WTC11 (cell line): ENCODE measurements at regions not wholly inside any gene's neighbourhood (a gene's known extent, or its start where the extent isn't known, plus 50 kb on each side); places are given as distances from the start of the nearest gene placed in this dataset.

ENCODE experiments used
- ATAC-seq: fragments of 200-7000 bp; cut with Tn5 transposase; 2 replicates; pipeline ENCODE4 v1.10.0; 2021; ENCODE audit warnings: mild to moderate bottlenecking, moderate library complexity
- CTCF ChIA-PET: fragments of 300-600 bp; sonication (Branson Sonifier 250); formaldehyde crosslinking; loops from one replicate; lab custom pipeline; 2021; ENCODE audit warnings: antibody characterized with exemption; lab: Charles Lee
- POLR2A ChIA-PET: fragments of 350-600 bp; sonication (Branson Sonifier 250); formaldehyde crosslinking; loops from one replicate; lab custom pipeline; 2021; ENCODE audit warnings: antibody characterized with exemption; lab: Charles Lee
- DNase-seq: peaks from one replicate; pipeline ENCODE4 v3.0.0; 2021; ENCODE audit warnings: low spot score
- H3K27ac Mint-ChIP-seq: 2 replicates; pipeline ENCODE4 v1.8.0; 2021; ENCODE audit warnings: mixed read lengths
- H3K27me3 Mint-ChIP-seq: 2 replicates; pipeline ENCODE4 v1.8.0; 2021; ENCODE audit warnings: low read depth, mild to moderate bottlenecking, moderate library complexity, mixed read lengths
- H3K36me3 Mint-ChIP-seq: 2 replicates; pipeline ENCODE4 v1.8.0; 2021; ENCODE audit warnings: mixed read lengths
- H3K4me1 Mint-ChIP-seq: 2 replicates; pipeline ENCODE4 v1.8.0; 2022; ENCODE audit warnings: mixed read lengths
- H3K4me3 Mint-ChIP-seq: 2 replicates; pipeline ENCODE4 v1.8.0; 2021; ENCODE audit warnings: mild to moderate bottlenecking, moderate library complexity, mixed read lengths
- H3K9me3 Mint-ChIP-seq: 2 replicates; pipeline ENCODE4 v1.8.0; 2021; ENCODE audit warnings: mixed read lengths
- AFF4 ChIP-seq: sonication (generic); formaldehyde crosslinking; IDR thresholded peaks from 2 replicates; pipeline ENCODE4 v1.8.1; 2023; ENCODE audit warnings: mild to moderate bottlenecking, missing genetic modification reagents, borderline replicate concordance
- ARID4B ChIP-seq: sonication (generic); formaldehyde crosslinking; IDR thresholded peaks from 2 replicates; pipeline ENCODE4 v1.8.0; 2023; ENCODE audit warnings: missing genetic modification reagents, mild to moderate bottlenecking, borderline replicate concordance
- ATF6 ChIP-seq: sonication (generic); formaldehyde crosslinking; IDR thresholded peaks from 2 replicates; pipeline ENCODE4 v1.8.1; 2023; ENCODE audit warnings: mild to moderate bottlenecking, missing genetic modification reagents
- CDX4 ChIP-seq: fragments of 250-450 bp; sonication (Bioruptor Pico); IDR thresholded peaks from 2 replicates; pipeline ENCODE4 v1.9.0; 2021; ENCODE audit warnings: moderate library complexity, mild to moderate bottlenecking, inconsistent platforms, borderline replicate concordance
- CREB1 ChIP-seq: sonication (generic); formaldehyde crosslinking; IDR thresholded peaks from 2 replicates; pipeline ENCODE4 v1.8.0; 2023; ENCODE audit warnings: mild to moderate bottlenecking, missing genetic modification reagents
- CREM ChIP-seq: sonication (generic); formaldehyde crosslinking; IDR thresholded peaks from 2 replicates; pipeline ENCODE4 v1.8.1; 2022; ENCODE audit warnings: mild to moderate bottlenecking, missing genetic modification reagents, moderate library complexity
- ELF4 ChIP-seq: sonication (generic); formaldehyde crosslinking; IDR thresholded peaks from 2 replicates; pipeline ENCODE4 v1.8.1; 2022; ENCODE audit warnings: low read depth, mild to moderate bottlenecking, moderate library complexity, missing genetic modification reagents
- ETV6 ChIP-seq: sonication (generic); formaldehyde crosslinking; IDR thresholded peaks from 2 replicates; pipeline ENCODE4 v1.8.1; 2022; ENCODE audit warnings: mild to moderate bottlenecking, missing genetic modification reagents
- HMGA2 ChIP-seq: fragments of 250-450 bp; sonication (Bioruptor Pico); IDR thresholded peaks from 2 replicates; pipeline ENCODE4 v1.4.0; 2021; ENCODE audit warnings: mild to moderate bottlenecking, moderate library complexity
- IRF2 ChIP-seq: sonication (generic); formaldehyde crosslinking; IDR thresholded peaks from 2 replicates; pipeline ENCODE4 v1.8.0; 2022; ENCODE audit warnings: low read depth, missing genetic modification reagents, borderline replicate concordance
- MAX ChIP-seq: sonication (generic); formaldehyde crosslinking; IDR thresholded peaks from 2 replicates; pipeline ENCODE4 v1.8.0; 2022; ENCODE audit warnings: mild to moderate bottlenecking, missing genetic modification reagents
- NR2C2 ChIP-seq: sonication (generic); formaldehyde crosslinking; IDR thresholded peaks from 2 replicates; pipeline ENCODE4 v1.8.0; 2022; ENCODE audit warnings: mild to moderate bottlenecking, missing genetic modification reagents
- OVOL2 ChIP-seq: fragments of 250-450 bp; sonication (Bioruptor Pico); IDR thresholded peaks from 2 replicates; pipeline ENCODE4 v1.9.0; 2021; ENCODE audit warnings: mild to moderate bottlenecking, borderline replicate concordance
- RORB ChIP-seq: fragments of 250-450 bp; sonication (Bioruptor Pico); IDR thresholded peaks from 2 replicates; pipeline ENCODE4 v1.9.0; 2021; ENCODE audit warnings: mild to moderate bottlenecking
- STAT6 ChIP-seq: sonication (generic); formaldehyde crosslinking; conservative IDR thresholded peaks from 2 replicates; pipeline ENCODE4 v1.8.1; 2023; ENCODE audit warnings: mild to moderate bottlenecking, low read depth, missing genetic modification reagents, moderate library complexity
- USF2 ChIP-seq: sonication (generic); formaldehyde crosslinking; IDR thresholded peaks from 2 replicates; pipeline ENCODE4 v1.8.1; 2023; ENCODE audit warnings: mild to moderate bottlenecking, missing genetic modification reagents, moderate library complexity
- ZNF512 ChIP-seq: sonication (generic); formaldehyde crosslinking; IDR thresholded peaks from 2 replicates; pipeline ENCODE4 v1.8.1; 2022; ENCODE audit warnings: missing genetic modification reagents, borderline replicate concordance
- ZNF671 ChIP-seq: fragments of 250-450 bp; sonication (Bioruptor Pico); IDR thresholded peaks from 2 replicates; pipeline ENCODE4 v1.8.0; 2021; ENCODE audit warnings: mild to moderate bottlenecking

GRCh38 chr2:20935168-20935775, 108.6 kb downstream of the APOB start (continued):
- TF ChIP-seq AFF4 (CRISPR knock-in tag), result no peak
- TF ChIP-seq RORB, result no peak
- no peak for TF ChIP-seq NR2C2 (CRISPR knock-in tag)
- no peak for TF ChIP-seq USF2 (CRISPR knock-in tag)
- TF ChIP-seq, all 79 proteins: peak for 0

GRCh38 chr2:20934236-20934635, 109.6 kb downstream of the APOB start:
- DNase-seq (no peak), ATAC-seq (no peak)
- no peaks in the 10 kb centered on the region for H3K4me1 Mint-ChIP-seq
- peaks cover 2% of the 10 kb centered on the region for H3K36me3 Mint-ChIP-seq
- H3K9me3 Mint-ChIP-seq, result peaks cover 14% of the 10 kb centered on the region
- peaks cover 6% of the 10 kb centered on the region for H3K27me3 Mint-ChIP-seq
- H3K4me3 Mint-ChIP-seq, result no peak overlapping the region
- no peak overlapping the region for H3K27ac Mint-ChIP-seq
- ChIA-PET CTCF (no interaction called here), POLR2A (no interaction called here)
- no peak for TF ChIP-seq ATF6
- TF ChIP-seq CREM (CRISPR knock-in tag), result no peak
- no peak for TF ChIP-seq ETV6
- no peak for TF ChIP-seq ZNF671 (CRISPR knock-in tag)
- TF ChIP-seq IRF2, result no peak
- no peak for TF ChIP-seq HMGA2 (CRISPR knock-in tag)
- no peak for TF ChIP-seq ARID4B (CRISPR knock-in tag)
- TF ChIP-seq STAT6 (CRISPR knock-in tag), result no peak
- TF ChIP-seq MAX (CRISPR knock-in tag), result no peak
- no peak for TF ChIP-seq OVOL2 (CRISPR knock-in tag)
- no peak for TF ChIP-seq ELF4 (CRISPR knock-in tag)
- no peak for TF ChIP-seq CREB1 (CRISPR knock-in tag)
- no peak for TF ChIP-seq CDX4
- no peak for TF ChIP-seq ZNF512
